HT-29 (cell line): ENCODE measurements at regions not wholly inside any gene's neighbourhood (a gene's known extent, or its start where the extent isn't known, plus 50 kb on each side); places are given as distances from the start of the nearest gene placed in this dataset. TPM values are rescaled to one million over a fixed set of nuclear protein-coding genes. Genes with fewer than 3 reads are reported as not detected.
"Not testable (repeated sequence)": the region's sequence is repeated elsewhere in the genome, so short reads cannot be mapped to it uniquely, and the experiment has no call there.

Experiments used
- DNase-seq: peaks from one replicate; pipeline ENCODE4 v3.0.0-alpha.2; 2015; ENCODE audit warnings: low spot score
- small RNA-seq: library from RNA; depleted of rRNA; stranded (forward); fragments of <200 nt; gene quantifications from one replicate; pipeline ENCODE3, GENCODE V24; 2014

GRCh38 chr15:22665059-22665702, 121.3 kb upstream of the NIPA1 start:
- DNase-seq = not testable (repeated sequence)

- not testable (repeated sequence) for DNase-seq
Observed at GRCh38 chr15:22665711-22666110, 120.7 kb upstream of the NIPA1 start.

- not testable (repeated sequence) for DNase-seq
Observed at GRCh38 chr15:22684786-22685185, 101.7 kb upstream of the NIPA1 start.

- DNase-seq = not testable (repeated sequence)
Observed at GRCh38 chr15:22699881-22700280, 86.6 kb upstream of the NIPA1 start.

GRCh38 chr15:22710831-22711341, 75.6 kb upstream of the NIPA1 start:
- not testable (repeated sequence) for DNase-seq

GRCh38 chr15:22713933-22714332, 72.5 kb upstream of the NIPA1 start:
- not testable (repeated sequence) for DNase-seq

- DNase-seq = not testable (repeated sequence)
Observed at GRCh38 chr15:22714358-22715132, 71.9 kb upstream of the NIPA1 start.

GRCh38 chr15:22715133-22715845, 71.2 kb upstream of the NIPA1 start:
- DNase-seq = not testable (repeated sequence)

- peak; percentile 12 for DNase-seq
Observed at GRCh38 chr15:22719980-22720379, 66.5 kb upstream of the NIPA1 start.

- DNase-seq = not testable (repeated sequence)
Observed at GRCh38 chr15:22726104-22726503, 60.3 kb upstream of the NIPA1 start.

- DNase-seq = not testable (repeated sequence)
Observed at GRCh38 chr15:22735067-22735466, 51.4 kb upstream of the NIPA1 start.

- DNase-seq = no peak
Observed at GRCh38 chr15:22735781-22736180, 50.7 kb upstream of the NIPA1 start.

GRCh38 chr15:22736200-22736599, 50.2 kb upstream of the NIPA1 start:
- DNase-seq = not testable (repeated sequence)

Small RNAs in the stretch of these regions (small RNA-seq; reads per million reads assigned to genes)
- gene AC138649.4 = not detected
- gene RN7SL495P = not detected
